WTC11 (cell line): ENCODE measurements at regions not wholly inside any gene's neighbourhood (a gene's known extent, or its start where the extent isn't known, plus 50 kb on each side); places are given as distances from the start of the nearest gene placed in this dataset.
A peak's percentile ranks its signal among the peaks of the same experiment; 100 is the strongest.

Experiments
- ATAC-seq: fragments of 200-7000 bp; cut with Tn5 transposase; 2 replicates; pipeline ENCODE4 v1.10.0; 2021; ENCODE audit warnings: mild to moderate bottlenecking, moderate library complexity
- CTCF ChIA-PET: fragments of 300-600 bp; sonication (Branson Sonifier 250); formaldehyde crosslinking; loops from one replicate; lab custom pipeline; 2021; ENCODE audit warnings: antibody characterized with exemption; lab: Charles Lee
- POLR2A ChIA-PET: fragments of 350-600 bp; sonication (Branson Sonifier 250); formaldehyde crosslinking; loops from one replicate; lab custom pipeline; 2021; ENCODE audit warnings: antibody characterized with exemption; lab: Charles Lee
- DNase-seq: peaks from one replicate; pipeline ENCODE4 v3.0.0; 2021; ENCODE audit warnings: low spot score
- H3K27ac Mint-ChIP-seq: 2 replicates; pipeline ENCODE4 v1.8.0; 2021; ENCODE audit warnings: mixed read lengths
- H3K27me3 Mint-ChIP-seq: 2 replicates; pipeline ENCODE4 v1.8.0; 2021; ENCODE audit warnings: low read depth, mild to moderate bottlenecking, moderate library complexity, mixed read lengths
- H3K36me3 Mint-ChIP-seq: 2 replicates; pipeline ENCODE4 v1.8.0; 2021; ENCODE audit warnings: mixed read lengths
- H3K4me1 Mint-ChIP-seq: 2 replicates; pipeline ENCODE4 v1.8.0; 2022; ENCODE audit warnings: mixed read lengths
- H3K4me3 Mint-ChIP-seq: 2 replicates; pipeline ENCODE4 v1.8.0; 2021; ENCODE audit warnings: mild to moderate bottlenecking, moderate library complexity, mixed read lengths
- H3K9me3 Mint-ChIP-seq: 2 replicates; pipeline ENCODE4 v1.8.0; 2021; ENCODE audit warnings: mixed read lengths
- ETV6 ChIP-seq: sonication (generic); formaldehyde crosslinking; IDR thresholded peaks from 2 replicates; pipeline ENCODE4 v1.8.1; 2022; ENCODE audit warnings: mild to moderate bottlenecking, missing genetic modification reagents
- GTF2I ChIP-seq: fragments of 250-450 bp; sonication (Bioruptor Pico); conservative IDR thresholded peaks from 2 replicates; pipeline ENCODE4 v1.4.0; 2021; ENCODE audit warnings: mild to moderate bottlenecking
- TEAD4 ChIP-seq: sonication (generic); formaldehyde crosslinking; IDR thresholded peaks from 2 replicates; pipeline ENCODE4 v1.8.0; 2022; ENCODE audit warnings: mild to moderate bottlenecking, missing genetic modification reagents
- TF ChIP-seq, protein P1 (sequence below): sonication (generic); formaldehyde crosslinking; IDR thresholded peaks from 2 replicates; pipeline ENCODE4 v1.8.1; 2023; ENCODE audit warnings: mild to moderate bottlenecking, missing genetic modification reagents
- TF ChIP-seq, protein P2 (sequence below): fragments of 250-450 bp; sonication (Bioruptor Pico); IDR thresholded peaks from 2 replicates; pipeline ENCODE4 v2.1.2; 2022; ENCODE audit warnings: mild to moderate bottlenecking, moderate library complexity
- TF ChIP-seq, protein P3 (sequence below): sonication (generic); formaldehyde crosslinking; IDR thresholded peaks from 2 replicates; pipeline ENCODE4 v1.8.0; 2022; ENCODE audit warnings: mild to moderate bottlenecking, missing genetic modification reagents
- TF ChIP-seq, protein P4 (sequence below): sonication (generic); formaldehyde crosslinking; IDR thresholded peaks from 2 replicates; pipeline ENCODE4 v1.8.0; 2022; ENCODE audit warnings: mild to moderate bottlenecking, missing genetic modification reagents
- TF ChIP-seq, protein P5 (sequence below): sonication (generic); formaldehyde crosslinking; IDR thresholded peaks from 2 replicates; pipeline ENCODE4 v1.8.0; 2023; ENCODE audit warnings: missing genetic modification reagents, mild to moderate bottlenecking, borderline replicate concordance
- TF ChIP-seq, protein P6 (sequence below): sonication (generic); formaldehyde crosslinking; IDR thresholded peaks from 2 replicates; pipeline ENCODE4 v1.8.1; 2022; ENCODE audit warnings: low read depth, mild to moderate bottlenecking, moderate library complexity, missing genetic modification reagents, borderline replicate concordance
- TF ChIP-seq, protein P7 (sequence below): sonication (generic); formaldehyde crosslinking; IDR thresholded peaks from 2 replicates; pipeline ENCODE4 v1.8.1; 2023; ENCODE audit warnings: mild to moderate bottlenecking, missing genetic modification reagents, moderate library complexity
- TF ChIP-seq, protein P8 (sequence below): sonication (generic); formaldehyde crosslinking; IDR thresholded peaks from 2 replicates; pipeline ENCODE4 v1.8.1; 2022; ENCODE audit warnings: mild to moderate bottlenecking, moderate library complexity, missing genetic modification reagents

DNA sequence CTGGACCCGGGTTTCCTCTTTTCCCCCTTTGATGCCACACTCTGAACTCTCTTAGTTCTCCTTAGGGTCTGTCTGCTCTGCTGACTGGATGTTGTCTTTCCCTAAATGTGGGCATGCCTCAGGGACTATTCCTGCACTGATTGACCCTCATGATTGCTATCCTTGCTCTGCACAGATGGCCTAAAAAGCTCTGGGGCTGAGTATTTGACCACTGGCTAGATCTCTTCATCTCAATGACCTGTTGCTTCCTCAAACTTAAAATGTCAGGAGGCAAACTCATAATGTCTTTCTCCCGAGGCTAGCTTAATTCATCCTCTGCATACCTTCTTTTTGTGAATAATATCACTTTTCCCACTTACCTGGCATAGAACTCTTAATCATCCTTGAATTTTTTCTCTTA is 157.4 kb downstream of the GATB start (continued):
- TF ChIP-seq, protein P1, sequence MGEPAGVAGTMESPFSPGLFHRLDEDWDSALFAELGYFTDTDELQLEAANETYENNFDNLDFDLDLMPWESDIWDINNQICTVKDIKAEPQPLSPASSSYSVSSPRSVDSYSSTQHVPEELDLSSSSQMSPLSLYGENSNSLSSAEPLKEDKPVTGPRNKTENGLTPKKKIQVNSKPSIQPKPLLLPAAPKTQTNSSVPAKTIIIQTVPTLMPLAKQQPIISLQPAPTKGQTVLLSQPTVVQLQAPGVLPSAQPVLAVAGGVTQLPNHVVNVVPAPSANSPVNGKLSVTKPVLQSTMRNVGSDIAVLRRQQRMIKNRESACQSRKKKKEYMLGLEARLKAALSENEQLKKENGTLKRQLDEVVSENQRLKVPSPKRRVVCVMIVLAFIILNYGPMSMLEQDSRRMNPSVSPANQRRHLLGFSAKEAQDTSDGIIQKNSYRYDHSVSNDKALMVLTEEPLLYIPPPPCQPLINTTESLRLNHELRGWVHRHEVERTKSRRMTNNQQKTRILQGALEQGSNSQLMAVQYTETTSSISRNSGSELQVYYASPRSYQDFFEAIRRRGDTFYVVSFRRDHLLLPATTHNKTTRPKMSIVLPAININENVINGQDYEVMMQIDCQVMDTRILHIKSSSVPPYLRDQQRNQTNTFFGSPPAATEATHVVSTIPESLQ (CRISPR knock-in tag), result no peak
- TF ChIP-seq, protein P2, sequence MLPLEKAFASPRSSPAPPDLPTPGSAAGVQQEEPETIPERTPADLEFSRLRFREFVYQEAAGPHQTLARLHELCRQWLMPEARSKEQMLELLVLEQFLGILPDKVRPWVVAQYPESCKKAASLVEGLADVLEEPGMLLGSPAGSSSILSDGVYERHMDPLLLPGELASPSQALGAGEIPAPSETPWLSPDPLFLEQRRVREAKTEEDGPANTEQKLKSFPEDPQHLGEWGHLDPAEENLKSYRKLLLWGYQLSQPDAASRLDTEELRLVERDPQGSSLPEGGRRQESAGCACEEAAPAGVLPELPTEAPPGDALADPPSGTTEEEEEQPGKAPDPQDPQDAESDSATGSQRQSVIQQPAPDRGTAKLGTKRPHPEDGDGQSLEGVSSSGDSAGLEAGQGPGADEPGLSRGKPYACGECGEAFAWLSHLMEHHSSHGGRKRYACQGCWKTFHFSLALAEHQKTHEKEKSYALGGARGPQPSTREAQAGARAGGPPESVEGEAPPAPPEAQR (CRISPR knock-in tag), result no peak
- TF ChIP-seq, protein P3, sequence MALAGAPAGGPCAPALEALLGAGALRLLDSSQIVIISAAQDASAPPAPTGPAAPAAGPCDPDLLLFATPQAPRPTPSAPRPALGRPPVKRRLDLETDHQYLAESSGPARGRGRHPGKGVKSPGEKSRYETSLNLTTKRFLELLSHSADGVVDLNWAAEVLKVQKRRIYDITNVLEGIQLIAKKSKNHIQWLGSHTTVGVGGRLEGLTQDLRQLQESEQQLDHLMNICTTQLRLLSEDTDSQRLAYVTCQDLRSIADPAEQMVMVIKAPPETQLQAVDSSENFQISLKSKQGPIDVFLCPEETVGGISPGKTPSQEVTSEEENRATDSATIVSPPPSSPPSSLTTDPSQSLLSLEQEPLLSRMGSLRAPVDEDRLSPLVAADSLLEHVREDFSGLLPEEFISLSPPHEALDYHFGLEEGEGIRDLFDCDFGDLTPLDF (CRISPR knock-in tag), result no peak
- TF ChIP-seq, protein P4, sequence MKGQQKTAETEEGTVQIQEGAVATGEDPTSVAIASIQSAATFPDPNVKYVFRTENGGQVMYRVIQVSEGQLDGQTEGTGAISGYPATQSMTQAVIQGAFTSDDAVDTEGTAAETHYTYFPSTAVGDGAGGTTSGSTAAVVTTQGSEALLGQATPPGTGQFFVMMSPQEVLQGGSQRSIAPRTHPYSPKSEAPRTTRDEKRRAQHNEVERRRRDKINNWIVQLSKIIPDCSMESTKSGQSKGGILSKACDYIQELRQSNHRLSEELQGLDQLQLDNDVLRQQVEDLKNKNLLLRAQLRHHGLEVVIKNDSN (CRISPR knock-in tag), result no peak
- TF ChIP-seq, protein P5, sequence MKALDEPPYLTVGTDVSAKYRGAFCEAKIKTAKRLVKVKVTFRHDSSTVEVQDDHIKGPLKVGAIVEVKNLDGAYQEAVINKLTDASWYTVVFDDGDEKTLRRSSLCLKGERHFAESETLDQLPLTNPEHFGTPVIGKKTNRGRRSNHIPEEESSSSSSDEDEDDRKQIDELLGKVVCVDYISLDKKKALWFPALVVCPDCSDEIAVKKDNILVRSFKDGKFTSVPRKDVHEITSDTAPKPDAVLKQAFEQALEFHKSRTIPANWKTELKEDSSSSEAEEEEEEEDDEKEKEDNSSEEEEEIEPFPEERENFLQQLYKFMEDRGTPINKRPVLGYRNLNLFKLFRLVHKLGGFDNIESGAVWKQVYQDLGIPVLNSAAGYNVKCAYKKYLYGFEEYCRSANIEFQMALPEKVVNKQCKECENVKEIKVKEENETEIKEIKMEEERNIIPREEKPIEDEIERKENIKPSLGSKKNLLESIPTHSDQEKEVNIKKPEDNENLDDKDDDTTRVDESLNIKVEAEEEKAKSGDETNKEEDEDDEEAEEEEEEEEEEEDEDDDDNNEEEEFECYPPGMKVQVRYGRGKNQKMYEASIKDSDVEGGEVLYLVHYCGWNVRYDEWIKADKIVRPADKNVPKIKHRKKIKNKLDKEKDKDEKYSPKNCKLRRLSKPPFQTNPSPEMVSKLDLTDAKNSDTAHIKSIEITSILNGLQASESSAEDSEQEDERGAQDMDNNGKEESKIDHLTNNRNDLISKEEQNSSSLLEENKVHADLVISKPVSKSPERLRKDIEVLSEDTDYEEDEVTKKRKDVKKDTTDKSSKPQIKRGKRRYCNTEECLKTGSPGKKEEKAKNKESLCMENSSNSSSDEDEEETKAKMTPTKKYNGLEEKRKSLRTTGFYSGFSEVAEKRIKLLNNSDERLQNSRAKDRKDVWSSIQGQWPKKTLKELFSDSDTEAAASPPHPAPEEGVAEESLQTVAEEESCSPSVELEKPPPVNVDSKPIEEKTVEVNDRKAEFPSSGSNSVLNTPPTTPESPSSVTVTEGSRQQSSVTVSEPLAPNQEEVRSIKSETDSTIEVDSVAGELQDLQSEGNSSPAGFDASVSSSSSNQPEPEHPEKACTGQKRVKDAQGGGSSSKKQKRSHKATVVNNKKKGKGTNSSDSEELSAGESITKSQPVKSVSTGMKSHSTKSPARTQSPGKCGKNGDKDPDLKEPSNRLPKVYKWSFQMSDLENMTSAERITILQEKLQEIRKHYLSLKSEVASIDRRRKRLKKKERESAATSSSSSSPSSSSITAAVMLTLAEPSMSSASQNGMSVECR (CRISPR knock-in tag), result no peak
- TF ChIP-seq, protein P6, sequence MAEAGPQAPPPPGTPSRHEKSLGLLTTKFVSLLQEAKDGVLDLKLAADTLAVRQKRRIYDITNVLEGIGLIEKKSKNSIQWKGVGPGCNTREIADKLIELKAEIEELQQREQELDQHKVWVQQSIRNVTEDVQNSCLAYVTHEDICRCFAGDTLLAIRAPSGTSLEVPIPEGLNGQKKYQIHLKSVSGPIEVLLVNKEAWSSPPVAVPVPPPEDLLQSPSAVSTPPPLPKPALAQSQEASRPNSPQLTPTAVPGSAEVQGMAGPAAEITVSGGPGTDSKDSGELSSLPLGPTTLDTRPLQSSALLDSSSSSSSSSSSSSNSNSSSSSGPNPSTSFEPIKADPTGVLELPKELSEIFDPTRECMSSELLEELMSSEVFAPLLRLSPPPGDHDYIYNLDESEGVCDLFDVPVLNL (CRISPR knock-in tag), result no peak
- TF ChIP-seq, protein P7, sequence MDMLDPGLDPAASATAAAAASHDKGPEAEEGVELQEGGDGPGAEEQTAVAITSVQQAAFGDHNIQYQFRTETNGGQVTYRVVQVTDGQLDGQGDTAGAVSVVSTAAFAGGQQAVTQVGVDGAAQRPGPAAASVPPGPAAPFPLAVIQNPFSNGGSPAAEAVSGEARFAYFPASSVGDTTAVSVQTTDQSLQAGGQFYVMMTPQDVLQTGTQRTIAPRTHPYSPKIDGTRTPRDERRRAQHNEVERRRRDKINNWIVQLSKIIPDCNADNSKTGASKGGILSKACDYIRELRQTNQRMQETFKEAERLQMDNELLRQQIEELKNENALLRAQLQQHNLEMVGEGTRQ (CRISPR knock-in tag), result no peak
- TF ChIP-seq, protein P8, sequence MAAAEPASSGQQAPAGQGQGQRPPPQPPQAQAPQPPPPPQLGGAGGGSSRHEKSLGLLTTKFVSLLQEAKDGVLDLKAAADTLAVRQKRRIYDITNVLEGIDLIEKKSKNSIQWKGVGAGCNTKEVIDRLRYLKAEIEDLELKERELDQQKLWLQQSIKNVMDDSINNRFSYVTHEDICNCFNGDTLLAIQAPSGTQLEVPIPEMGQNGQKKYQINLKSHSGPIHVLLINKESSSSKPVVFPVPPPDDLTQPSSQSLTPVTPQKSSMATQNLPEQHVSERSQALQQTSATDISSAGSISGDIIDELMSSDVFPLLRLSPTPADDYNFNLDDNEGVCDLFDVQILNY, result no peak
- TF ChIP-seq ETV6 (CRISPR knock-in tag) (no peak), GTF2I (no peak)

DNA sequence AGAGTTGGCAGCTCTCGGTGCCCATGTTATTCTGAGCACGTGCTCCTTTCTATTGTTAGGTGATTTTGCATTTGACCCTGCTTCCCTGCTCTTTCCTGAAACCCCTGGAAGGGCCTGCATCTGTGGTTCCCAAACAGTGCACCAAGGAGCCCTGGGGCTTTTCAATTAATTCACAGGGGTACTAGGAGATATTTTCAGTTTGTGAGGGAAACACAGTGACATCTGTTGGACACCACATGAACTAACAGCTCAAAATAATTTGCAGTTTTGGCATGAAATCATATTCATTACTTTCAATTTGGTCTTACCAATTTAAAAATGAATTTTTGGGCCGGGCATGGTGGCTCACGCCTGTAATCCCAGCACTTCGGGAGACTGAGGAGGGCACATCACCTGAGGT is 156.6 kb downstream of the GATB start:
- no peak for DNase-seq
- Mint-ChIP-seq H3K4me3 (no peak overlapping the region), H3K27me3 (no peaks in the 10 kb centered on the region), H3K27ac (peak overlapping the region; percentile 20; the same call in 1 of the 2 replicates), H3K9me3 (peaks cover 10% of the 10 kb centered on the region), H3K36me3 (peaks cover 31% of the 10 kb centered on the region), H3K4me1 (peaks cover 18% of the 10 kb centered on the region)
- POLR2A ChIA-PET, result no interaction called here
- CTCF ChIA-PET, result interaction anchor here (0.6 to 3.5 kb wide), 17 partner anchors 8 to 421 kb away, joined by 3 to 37 read pairs (median 4); partner anchors contain the start of gene PRSS48
- no peak for TF ChIP-seq TEAD4 (CRISPR knock-in tag)
- TF ChIP-seq, protein P7 (CRISPR knock-in tag), result 0 out of 2 replicates have a peak, but pooled peaks have one; percentile 22
- peak; percentile 82 for ATAC-seq
